Activated naive CD4-positive, alpha-beta T cell treated with anti-CD3 and anti-CD28 coated beads, Interleukin-2, amount 50 U/mL, for 16 hours (primary cell): ENCODE measurements at regions not wholly inside any gene's neighbourhood (a gene's known extent, or its start where the extent isn't known, plus 50 kb on each side); places are given as distances from the start of the nearest gene placed in this dataset.
"Not testable (repeated sequence)": the region's sequence is repeated elsewhere in the genome, so short reads cannot be mapped to it uniquely, and the experiment has no call there.

Experiments
- DNase-seq: peaks from one replicate; pipeline ENCODE4 v3.0.0-alpha.2; 2020

GRCh38 chr6:155795173-155795796, 339.6 kb upstream of the NOX3 start:
- DNase-seq: no peak

- no peak for DNase-seq
Observed at GRCh38 chr6:155791891-155792290, 336.3 kb upstream of the NOX3 start.

- no peak for DNase-seq
Observed at GRCh38 chr6:155791186-155791585, 335.5 kb upstream of the NOX3 start.

GRCh38 chr6:155787168-155787567, 331.5 kb upstream of the NOX3 start:
- DNase-seq: no peak

GRCh38 chr6:155786528-155786927, 330.9 kb upstream of the NOX3 start:
- no peak for DNase-seq

- no peak for DNase-seq
Observed at GRCh38 chr6:155782739-155783459, 327.3 kb upstream of the NOX3 start.

GRCh38 chr6:155782320-155782731, 326.7 kb upstream of the NOX3 start:
- DNase-seq: no peak

- no peak for DNase-seq
Observed at GRCh38 chr6:155779456-155779855, 323.8 kb upstream of the NOX3 start.

- no peak for DNase-seq
Observed at GRCh38 chr6:155778336-155778735, 322.7 kb upstream of the NOX3 start.

- no peak for DNase-seq
Observed at GRCh38 chr6:155771822-155772221, 316.2 kb upstream of the NOX3 start.

- no peak for DNase-seq
Observed at GRCh38 chr6:155770856-155771255, 315.2 kb upstream of the NOX3 start.

GRCh38 chr6:155770313-155770712, 314.7 kb upstream of the NOX3 start:
- DNase-seq: no peak

- DNase-seq: no peak
Observed at GRCh38 chr6:155765275-155766194, 309.9 kb upstream of the NOX3 start.

- DNase-seq: no peak
Observed at GRCh38 chr6:155762649-155763048, 307.0 kb upstream of the NOX3 start.

GRCh38 chr6:155755452-155755851, 299.8 kb upstream of the NOX3 start:
- DNase-seq: no peak

GRCh38 chr6:155748778-155749177, 293.1 kb upstream of the NOX3 start:
- DNase-seq: not testable (repeated sequence)

GRCh38 chr6:155747491-155747890, 291.9 kb upstream of the NOX3 start:
- DNase-seq: no peak

GRCh38 chr6:155740781-155741399, 285.3 kb upstream of the NOX3 start:
- no peak for DNase-seq

GRCh38 chr6:155738602-155739105, 283.0 kb upstream of the NOX3 start:
- no peak for DNase-seq

GRCh38 chr6:155717374-155717773, 261.7 kb upstream of the NOX3 start:
- DNase-seq: no peak

GRCh38 chr6:155710704-155711103, 255.1 kb upstream of the NOX3 start:
- no peak for DNase-seq

GRCh38 chr6:155709262-155709661, 253.6 kb upstream of the NOX3 start:
- DNase-seq: no peak

- DNase-seq: no peak
Observed at GRCh38 chr6:155708100-155708499, 252.5 kb upstream of the NOX3 start.
